ENCODE measurements at regions not wholly inside any gene's neighbourhood (a gene's known extent, or its start where the extent isn't known, plus 50 kb on each side); places are given as distances from the start of the nearest gene placed in this dataset.

- H3K4me3 ChIP-seq (ENCODE audit: low read length): no peak overlapping the region
- H3K9me3 ChIP-seq (ENCODE audit: control insufficient read depth in 2 of 3, low read length in 3 of 3): no peaks in the 10 kb centered on the region
- Mint-ChIP-seq H3K27me3 (no peaks in the 10 kb centered on the region), H3K27ac (no peak overlapping the region), H3K4me1 (no peaks in the 10 kb centered on the region), H3K9me3 (peaks cover 0 to 31% (median 2%) of the 10 kb centered on the region in 11 donors), H3K36me3 (no peaks in the 10 kb centered on the region), H3K4me3 (no peak overlapping the region)
- no peak for DNase-seq
- ATAC-seq: no peak
- ChIA-PET CTCF (no interaction called here), POLR2A (no interaction called here)
- no peaks in the 10 kb centered on the region for H3K4me1 ChIP-seq (ENCODE audit: control insufficient read depth in 2 of 2, insufficient read depth in 2 of 2, low read length in 2 of 2)
- no peak overlapping the region for H3K27ac ChIP-seq (ENCODE audit: low read depth, low read length)
- no peaks in the 10 kb centered on the region for H3K36me3 ChIP-seq (ENCODE audit: control insufficient read depth in 2 of 3, insufficient read depth in 3 of 3, low read length in 3 of 3)
- intact Hi-C loops (cut with micrococcal nuclease): loop anchor here in 1 of 2 donors (10.0 kb wide), 1 partner anchor 94 kb away; no protein-coding TSS in a partner anchor
- H3K27me3 ChIP-seq (ENCODE audit: control insufficient read depth in 2 of 2, insufficient read depth in 2 of 2, low read length in 2 of 2): no peaks in the 10 kb centered on the region
Measured at GRCh38 chr18:30698571-30698970, 344.0 kb downstream of the DSC3 start.

- no peak overlapping the region for H3K4me3 Mint-ChIP-seq
- DNase-seq: no peak
- Histone ChIP-seq H3K27ac (ENCODE audit: low read depth, low read length) (no peak overlapping the region), H3K4me3 (ENCODE audit: low read length) (no peak overlapping the region), H3K4me1 (ENCODE audit: control insufficient read depth in 2 of 2, insufficient read depth in 2 of 2, low read length in 2 of 2) (no peaks in the 10 kb centered on the region), H3K9me3 (ENCODE audit: control insufficient read depth in 2 of 3, low read length in 3 of 3) (no peaks in the 10 kb centered on the region), H3K36me3 (ENCODE audit: control insufficient read depth in 2 of 3, insufficient read depth in 3 of 3, low read length in 3 of 3) (no peaks in the 10 kb centered on the region), H3K27me3 (ENCODE audit: control insufficient read depth in 2 of 2, insufficient read depth in 2 of 2, low read length in 2 of 2) (no peaks in the 10 kb centered on the region)
- ChIA-PET CTCF (no interaction called here), POLR2A (no interaction called here)
- H3K27me3 Mint-ChIP-seq: no peaks in the 10 kb centered on the region
- H3K36me3 Mint-ChIP-seq: no peaks in the 10 kb centered on the region
- H3K4me1 Mint-ChIP-seq: no peaks in the 10 kb centered on the region
- intact Hi-C loops (cut with micrococcal nuclease): loop anchor here in 1 of 2 donors (10.0 kb wide), 1 partner anchor 91 kb away; no protein-coding TSS in a partner anchor
- no peak overlapping the region for H3K27ac Mint-ChIP-seq
- H3K9me3 Mint-ChIP-seq: peaks cover 0 to 18% (median 2%) of the 10 kb centered on the region in 11 donors
- no peak for ATAC-seq
Measured at GRCh38 chr18:30696201-30696600, 346.3 kb downstream of the DSC3 start.

GRCh38 chr18:30694773-30695172 lies 347.8 kb downstream of the DSC3 start:
- Mint-ChIP-seq H3K4me1 (no peaks in the 10 kb centered on the region), H3K27me3 (no peaks in the 10 kb centered on the region), H3K27ac (no peak overlapping the region), H3K4me3 (no peak overlapping the region), H3K36me3 (no peaks in the 10 kb centered on the region), H3K9me3 (peaks cover 0 to 13% (median 0%) of the 10 kb centered on the region in 11 donors)
- Histone ChIP-seq H3K4me3 (ENCODE audit: low read length) (no peak overlapping the region), H3K27me3 (ENCODE audit: control insufficient read depth in 2 of 2, insufficient read depth in 2 of 2, low read length in 2 of 2) (no peaks in the 10 kb centered on the region), H3K36me3 (ENCODE audit: control insufficient read depth in 2 of 3, insufficient read depth in 3 of 3, low read length in 3 of 3) (no peaks in the 10 kb centered on the region), H3K9me3 (ENCODE audit: control insufficient read depth in 2 of 3, low read length in 3 of 3) (no peaks in the 10 kb centered on the region), H3K27ac (ENCODE audit: low read depth, low read length) (no peak overlapping the region), H3K4me1 (ENCODE audit: control insufficient read depth in 2 of 2, insufficient read depth in 2 of 2, low read length in 2 of 2) (no peaks in the 10 kb centered on the region)
- POLR2A ChIA-PET: no interaction called here
- ATAC-seq: no peak
- intact Hi-C loops (cut with micrococcal nuclease): loop anchor here in 1 of 2 donors (10.0 kb wide), 1 partner anchor 90 kb away; no protein-coding TSS in a partner anchor
- no peak for DNase-seq
- CTCF ChIA-PET: no interaction called here

GRCh38 chr18:30689216-30689615 lies 353.3 kb downstream of the DSC3 start:
- Mint-ChIP-seq H3K36me3 (no peaks in the 10 kb centered on the region), H3K4me1 (no peaks in the 10 kb centered on the region), H3K9me3 (peaks cover 0 to 34% (median 4%) of the 10 kb centered on the region in 11 donors), H3K27me3 (no peaks in the 10 kb centered on the region), H3K4me3 (no peak overlapping the region), H3K27ac (no peak overlapping the region)
- no peaks in the 10 kb centered on the region for H3K27me3 ChIP-seq (ENCODE audit: control insufficient read depth in 2 of 2, insufficient read depth in 2 of 2, low read length in 2 of 2)
- POLR2A ChIA-PET: no interaction called here
- CTCF ChIA-PET: no interaction called here
- ATAC-seq: no peak
- H3K4me3 ChIP-seq (ENCODE audit: low read length): no peak overlapping the region
- no peak for DNase-seq
- no peak overlapping the region for H3K27ac ChIP-seq (ENCODE audit: low read depth, low read length)
- no peaks in the 10 kb centered on the region for H3K4me1 ChIP-seq (ENCODE audit: control insufficient read depth in 2 of 2, insufficient read depth in 2 of 2, low read length in 2 of 2)
- intact Hi-C loops (cut with micrococcal nuclease): no loop called here
- H3K36me3 ChIP-seq (ENCODE audit: control insufficient read depth in 2 of 3, insufficient read depth in 3 of 3, low read length in 3 of 3): no peaks in the 10 kb centered on the region
- no peaks in the 10 kb centered on the region for H3K9me3 ChIP-seq (ENCODE audit: control insufficient read depth in 2 of 3, low read length in 3 of 3)

GRCh38 chr18:30687501-30687900 lies 355.0 kb downstream of the DSC3 start:
- ChIA-PET POLR2A (no interaction called here), CTCF (no interaction called here)
- Histone ChIP-seq H3K4me3 (ENCODE audit: low read length) (no peak overlapping the region), H3K27me3 (ENCODE audit: control insufficient read depth in 2 of 2, insufficient read depth in 2 of 2, low read length in 2 of 2) (no peaks in the 10 kb centered on the region), H3K9me3 (ENCODE audit: control insufficient read depth in 2 of 3, low read length in 3 of 3) (no peaks in the 10 kb centered on the region), H3K27ac (ENCODE audit: low read depth, low read length) (no peak overlapping the region), H3K36me3 (ENCODE audit: control insufficient read depth in 2 of 3, insufficient read depth in 3 of 3, low read length in 3 of 3) (no peaks in the 10 kb centered on the region), H3K4me1 (ENCODE audit: control insufficient read depth in 2 of 2, insufficient read depth in 2 of 2, low read length in 2 of 2) (no peaks in the 10 kb centered on the region)
- Mint-ChIP-seq H3K27me3 (no peaks in the 10 kb centered on the region), H3K36me3 (no peaks in the 10 kb centered on the region), H3K27ac (no peak overlapping the region), H3K4me1 (no peaks in the 10 kb centered on the region), H3K4me3 (no peak overlapping the region), H3K9me3 (peaks cover 0 to 30% (median 2%) of the 10 kb centered on the region in 11 donors)
- intact Hi-C loops (cut with micrococcal nuclease): no loop called here
- DNase-seq (no peak), ATAC-seq (no peak)

- intact Hi-C loops (cut with micrococcal nuclease): no loop called here
- H3K36me3 ChIP-seq (ENCODE audit: control insufficient read depth in 2 of 3, insufficient read depth in 3 of 3, low read length in 3 of 3): no peaks in the 10 kb centered on the region
- Mint-ChIP-seq H3K36me3 (no peaks in the 10 kb centered on the region), H3K27me3 (no peaks in the 10 kb centered on the region), H3K9me3 (peaks cover 0 to 39% (median 4%) of the 10 kb centered on the region in 11 donors), H3K27ac (no peak overlapping the region), H3K4me1 (no peaks in the 10 kb centered on the region), H3K4me3 (no peak overlapping the region)
- H3K4me1 ChIP-seq (ENCODE audit: control insufficient read depth in 2 of 2, insufficient read depth in 2 of 2, low read length in 2 of 2): no peaks in the 10 kb centered on the region
- no peak overlapping the region for H3K27ac ChIP-seq (ENCODE audit: low read depth, low read length)
- DNase-seq: no peak
- CTCF ChIA-PET: no interaction called here
- H3K9me3 ChIP-seq (ENCODE audit: control insufficient read depth in 2 of 3, low read length in 3 of 3): no peaks in the 10 kb centered on the region
- ATAC-seq: no peak
- H3K4me3 ChIP-seq (ENCODE audit: low read length): no peak overlapping the region
- POLR2A ChIA-PET: no interaction called here
- H3K27me3 ChIP-seq (ENCODE audit: control insufficient read depth in 2 of 2, insufficient read depth in 2 of 2, low read length in 2 of 2): no peaks in the 10 kb centered on the region
Measured at GRCh38 chr18:30684825-30685481, 357.6 kb downstream of the DSC3 start.

GRCh38 chr18:30683836-30684235 lies 358.7 kb downstream of the DSC3 start:
- CTCF ChIA-PET: no interaction called here
- ATAC-seq (no peak), DNase-seq (no peak)
- no peaks in the 10 kb centered on the region for H3K9me3 ChIP-seq (ENCODE audit: control insufficient read depth in 2 of 3, low read length in 3 of 3)
- H3K4me1 ChIP-seq (ENCODE audit: control insufficient read depth in 2 of 2, insufficient read depth in 2 of 2, low read length in 2 of 2): no peaks in the 10 kb centered on the region
- Mint-ChIP-seq H3K36me3 (no peaks in the 10 kb centered on the region), H3K4me3 (no peak overlapping the region), H3K27me3 (no peaks in the 10 kb centered on the region), H3K27ac (no peak overlapping the region), H3K9me3 (peaks cover 0 to 33% (median 4%) of the 10 kb centered on the region in 11 donors), H3K4me1 (no peaks in the 10 kb centered on the region)
- H3K27ac ChIP-seq (ENCODE audit: low read depth, low read length): no peak overlapping the region
- no peak overlapping the region for H3K4me3 ChIP-seq (ENCODE audit: low read length)
- H3K36me3 ChIP-seq (ENCODE audit: control insufficient read depth in 2 of 3, insufficient read depth in 3 of 3, low read length in 3 of 3): no peaks in the 10 kb centered on the region
- intact Hi-C loops (cut with micrococcal nuclease): no loop called here
- H3K27me3 ChIP-seq (ENCODE audit: control insufficient read depth in 2 of 2, insufficient read depth in 2 of 2, low read length in 2 of 2): no peaks in the 10 kb centered on the region
- POLR2A ChIA-PET: no interaction called here

All from naive thymus-derived CD4-positive, alpha-beta T cell (primary cell).